Transverse colon (tissue), 4 donors: ENCODE measurements at regions not wholly inside any gene's neighbourhood (a gene's known extent, or its start where the extent isn't known, plus 50 kb on each side); places are given as distances from the start of the nearest gene placed in this dataset.
"Not testable (repeated sequence)": the region's sequence is repeated elsewhere in the genome, so short reads cannot be mapped to it uniquely, and the experiment has no call there.

Experiments
- DNase-seq: peaks from one replicate; pipeline ENCODE4 v3.0.0-alpha.2; 2019
- H3K27ac ChIP-seq, 4 donors: fragments of 200-600 bp; sonication (generic); 2 replicates each; pipeline ENCODE4 v1.5.1; 2016 to 2018; ENCODE audit warnings: inconsistent platforms in 4 of 4
- H3K27me3 ChIP-seq: fragments of 200-600 bp; sonication (generic); 2 replicates; pipeline ENCODE4 v1.5.1; 2017; ENCODE audit warnings: inconsistent platforms
- H3K36me3 ChIP-seq, 4 donors: fragments of 200-600 bp; sonication (generic); 2 replicates each; pipeline ENCODE4 v1.5.1; 2017 to 2019; ENCODE audit warnings: inconsistent platforms in 4 of 4
- H3K4me1 ChIP-seq, 4 donors: fragments of 200-600 bp; sonication (generic); 2 replicates each; pipeline ENCODE4 v1.5.1; 2017 to 2020; ENCODE audit warnings: inconsistent platforms in 4 of 4
- H3K4me3 ChIP-seq, 4 donors: fragments of 200-600 bp; sonication (generic); 1 replicate in 1 of 4; 2 replicates in 3 of 4; pipeline versions ENCODE4 v1.5.1 to v1.6.1; 2017 to 2019; ENCODE audit warnings: inconsistent platforms in 4 of 4
- H3K9me3 ChIP-seq, 2 donors: fragments of 200-600 bp; sonication (generic); 2 replicates each; pipeline ENCODE4 v1.5.1; 2017 to 2019; ENCODE audit warnings: inconsistent platforms in 2 of 2
- EP300 ChIP-seq: sonication (generic); formaldehyde crosslinking; IDR thresholded peaks from one replicate; pipeline ENCODE4 v1.6.1; 2017; ENCODE audit warnings: antibody characterized with exemption, low read depth
- POLR2A ChIP-seq: fragments of 450-650 bp; IDR thresholded peaks from one replicate; pipeline ENCODE4 v1.6.1; 2016; ENCODE audit warnings: antibody characterized with exemption, mild to moderate bottlenecking, moderate library complexity
- POLR2AphosphoS5 ChIP-seq, 3 donors: sonication (generic); formaldehyde crosslinking; IDR thresholded peaks; one replicate each; pipeline ENCODE4 v1.6.1; 2016; ENCODE audit warnings: antibody characterized with exemption in 3 of 3
- WGBS, 2 donors: methylation state at CpG; one replicate each; pipeline ENCODE4 v1.1.5; 2018; ENCODE audit warnings: low coverage in 1 of 2; 5-methylcytosine and 5-hydroxymethylcytosine counted together
- in situ Hi-C, 4 donors: fragments of 200-750 bp; cut with MboI; loops; one replicate each; pipeline versions ENCODE4 v1.15.0 to v1.15.1; 2017; ENCODE audit warnings: low sequenced_read_pairs in 3 of 4, low pct_ligation_motif_present in 1 of 4, low pct_unique_long_range_greater_than_20kb in 1 of 4
- intact Hi-C: fragments of 100-400 bp; cut with DNase I; formaldehyde crosslinking; loops from one replicate; pipeline ENCODE4 v1.15.1; 2023; ENCODE audit warnings: low total_unique reads
- TF ChIP-seq, protein P1 (sequence below), 5 experiments: fragments of 200-600 bp in 3 of 5; fragments of 450-650 bp in 2 of 5; sonication (generic) in 3 of 5; IDR thresholded peaks; 1 replicate in 2 of 5; 2 replicates in 3 of 5; pipeline ENCODE4 v1.5.1; 2016 to 2017; ENCODE audit warnings: antibody characterized with exemption in 5 of 5, inconsistent platforms in 3 of 5, mild to moderate bottlenecking in 2 of 5, moderate library complexity in 1 of 5

DNA sequence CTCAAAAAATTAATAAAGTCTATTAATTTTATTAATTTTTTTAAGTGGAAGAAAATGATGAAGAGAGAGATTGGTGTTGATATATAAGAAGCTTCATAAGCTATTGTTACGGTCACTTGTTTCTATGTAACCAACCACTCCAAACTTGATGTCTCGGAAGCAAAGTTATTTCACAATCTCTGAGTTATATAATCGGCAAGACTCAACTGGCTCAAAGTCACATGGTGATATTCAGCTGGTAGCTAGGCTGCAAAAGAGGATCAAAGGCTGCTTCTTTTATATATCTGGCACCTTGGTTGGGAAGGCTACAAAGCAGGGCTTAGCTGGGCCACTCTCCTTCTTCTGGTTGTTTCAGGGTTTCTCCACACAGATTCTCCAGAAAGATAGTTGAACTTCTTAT lies 245.1 kb upstream of the ARHGAP42 start:
- H3K36me3 ChIP-seq: no peaks in the 10 kb centered on the region
- H3K27me3 ChIP-seq: no peaks in the 10 kb centered on the region
- H3K4me3 ChIP-seq: no peak overlapping the region
- intact Hi-C loops (no loop called here), in situ Hi-C loops (no loop called here)
- no peak overlapping the region for H3K27ac ChIP-seq
- TF ChIP-seq POLR2A (no peak), POLR2AphosphoS5 (IDR thresholded peaks at IDR 0.05) (no peak), EP300 (no peak)
- TF ChIP-seq, protein P1, sequence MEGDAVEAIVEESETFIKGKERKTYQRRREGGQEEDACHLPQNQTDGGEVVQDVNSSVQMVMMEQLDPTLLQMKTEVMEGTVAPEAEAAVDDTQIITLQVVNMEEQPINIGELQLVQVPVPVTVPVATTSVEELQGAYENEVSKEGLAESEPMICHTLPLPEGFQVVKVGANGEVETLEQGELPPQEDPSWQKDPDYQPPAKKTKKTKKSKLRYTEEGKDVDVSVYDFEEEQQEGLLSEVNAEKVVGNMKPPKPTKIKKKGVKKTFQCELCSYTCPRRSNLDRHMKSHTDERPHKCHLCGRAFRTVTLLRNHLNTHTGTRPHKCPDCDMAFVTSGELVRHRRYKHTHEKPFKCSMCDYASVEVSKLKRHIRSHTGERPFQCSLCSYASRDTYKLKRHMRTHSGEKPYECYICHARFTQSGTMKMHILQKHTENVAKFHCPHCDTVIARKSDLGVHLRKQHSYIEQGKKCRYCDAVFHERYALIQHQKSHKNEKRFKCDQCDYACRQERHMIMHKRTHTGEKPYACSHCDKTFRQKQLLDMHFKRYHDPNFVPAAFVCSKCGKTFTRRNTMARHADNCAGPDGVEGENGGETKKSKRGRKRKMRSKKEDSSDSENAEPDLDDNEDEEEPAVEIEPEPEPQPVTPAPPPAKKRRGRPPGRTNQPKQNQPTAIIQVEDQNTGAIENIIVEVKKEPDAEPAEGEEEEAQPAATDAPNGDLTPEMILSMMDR (IDR thresholded peaks at IDR 0.05): no peak
- H3K4me1 ChIP-seq: no peaks in the 10 kb centered on the region
- DNase-seq: no peak
- 95 to 100% methylated on average over 3 of the region's 3 CpGs for WGBS, 2 donors
- H3K9me3 ChIP-seq: no peaks in the 10 kb centered on the region

DNA sequence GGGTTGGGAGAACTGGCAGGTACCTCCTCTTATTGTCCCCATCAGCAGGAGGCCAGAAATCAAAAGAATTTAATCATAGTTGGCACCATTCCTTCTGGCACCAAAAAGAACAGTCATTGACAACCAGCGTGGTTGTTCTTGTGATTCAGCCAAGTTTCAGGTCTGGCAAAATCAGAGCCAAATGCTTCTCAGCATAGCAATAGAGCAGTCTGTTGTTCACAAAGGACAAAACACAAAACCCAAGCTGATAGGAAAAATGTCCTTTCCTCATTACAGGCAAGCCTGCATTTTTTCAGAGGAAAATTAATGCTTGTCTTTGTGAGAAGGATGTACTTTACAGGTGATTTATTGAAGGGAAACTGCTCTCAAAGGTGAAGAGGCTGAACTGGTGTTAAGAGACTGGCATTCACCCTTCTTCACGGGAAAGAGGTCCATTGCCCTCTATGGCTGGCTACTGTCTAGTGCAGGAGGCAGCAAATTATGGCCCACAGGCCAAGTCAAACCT lies 241.8 kb upstream of the ARHGAP42 start:
- no peak for DNase-seq
- H3K4me3 ChIP-seq: no peak overlapping the region
- no peaks in the 10 kb centered on the region for H3K36me3 ChIP-seq
- in situ Hi-C loops: no loop called here
- intact Hi-C loops: no loop called here
- no peaks in the 10 kb centered on the region for H3K9me3 ChIP-seq
- WGBS, 2 donors: 13 to 16% methylated on average over 2 of the region's 2 CpGs
- H3K4me1 ChIP-seq: no peaks in the 10 kb centered on the region
- TF ChIP-seq, protein P1 (IDR thresholded peaks at IDR 0.05): no peak
- no peak for TF ChIP-seq POLR2AphosphoS5 (IDR thresholded peaks at IDR 0.05)
- TF ChIP-seq POLR2A: no peak
- TF ChIP-seq EP300: no peak
- no peaks in the 10 kb centered on the region for H3K27me3 ChIP-seq
- no peak overlapping the region for H3K27ac ChIP-seq

DNA sequence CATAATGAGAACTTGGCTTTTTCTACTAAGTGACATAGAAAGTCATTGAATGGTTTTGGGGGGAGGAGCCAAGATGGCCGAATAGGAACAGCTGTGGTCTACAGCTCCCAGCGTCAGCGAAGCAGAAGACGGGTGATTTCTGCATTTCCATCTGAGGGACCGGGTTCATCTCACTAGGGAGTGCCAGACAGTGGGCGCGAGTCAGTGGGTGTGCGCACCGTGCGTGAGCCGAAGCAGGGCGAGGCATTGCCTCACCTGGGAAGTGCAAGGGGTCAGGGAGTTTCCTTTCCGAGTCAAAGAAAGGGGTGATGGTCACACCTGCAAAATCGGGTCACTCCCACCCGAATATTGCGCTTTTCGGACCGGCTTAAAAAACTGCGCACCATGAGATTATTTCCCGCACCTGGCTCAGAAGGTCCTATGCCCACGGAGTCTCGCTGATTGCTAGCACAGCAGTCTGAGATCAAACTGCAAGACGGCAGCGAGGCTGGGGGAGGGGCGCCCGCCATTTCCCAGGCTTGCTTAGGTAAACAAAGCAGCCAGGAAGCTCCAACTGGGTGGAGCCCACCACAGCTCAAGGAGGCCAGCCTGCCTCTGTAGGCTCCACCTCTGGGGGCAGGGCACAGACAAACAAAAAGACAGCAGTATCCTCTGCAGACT lies 235.2 kb upstream of the ARHGAP42 start:
- intact Hi-C loops, H3K36me3 ChIP-seq, H3K27ac ChIP-seq, H3K4me3 ChIP-seq, in situ Hi-C loops, H3K9me3 ChIP-seq, DNase-seq, H3K4me1 ChIP-seq, H3K27me3 ChIP-seq: not testable (repeated sequence)
- WGBS, 2 donors: 90 to 95% methylated on average over 6 to 26 of the region's 26 CpGs

DNA sequence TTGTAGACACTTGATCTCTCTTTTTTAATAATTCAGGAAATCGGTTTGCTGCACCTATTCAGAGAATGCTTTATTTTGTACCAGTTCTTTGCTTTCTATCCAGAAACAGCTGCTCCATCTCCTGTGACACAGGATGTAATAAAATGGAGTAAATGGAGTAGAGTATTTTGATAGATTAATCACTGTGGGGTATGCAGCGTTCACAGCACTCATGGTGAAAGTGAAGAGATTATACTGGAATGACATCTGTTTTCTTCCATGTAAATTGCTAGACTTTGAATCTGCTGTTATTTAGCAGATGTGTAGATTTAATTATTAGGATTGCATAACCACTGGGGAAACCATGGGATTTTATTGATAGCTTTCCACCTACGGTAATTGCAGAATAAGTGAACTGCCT lies 227.3 kb upstream of the ARHGAP42 start:
- 59 to 74% methylated on average over 3 of the region's 3 CpGs for WGBS, 2 donors
- no peak for DNase-seq
- H3K4me3 ChIP-seq: no peak overlapping the region
- H3K36me3 ChIP-seq: no peaks in the 10 kb centered on the region
- in situ Hi-C loops: no loop called here
- no peaks in the 10 kb centered on the region for H3K9me3 ChIP-seq
- intact Hi-C loops: no loop called here
- H3K27ac ChIP-seq: no peak overlapping the region
- no peaks in the 10 kb centered on the region for H3K4me1 ChIP-seq
- no peaks in the 10 kb centered on the region for H3K27me3 ChIP-seq
- TF ChIP-seq, protein P1 (IDR thresholded peaks at IDR 0.05): no peak
- no peak for TF ChIP-seq POLR2AphosphoS5 (IDR thresholded peaks at IDR 0.05)
- TF ChIP-seq POLR2A: no peak
- TF ChIP-seq EP300: no peak

DNA sequence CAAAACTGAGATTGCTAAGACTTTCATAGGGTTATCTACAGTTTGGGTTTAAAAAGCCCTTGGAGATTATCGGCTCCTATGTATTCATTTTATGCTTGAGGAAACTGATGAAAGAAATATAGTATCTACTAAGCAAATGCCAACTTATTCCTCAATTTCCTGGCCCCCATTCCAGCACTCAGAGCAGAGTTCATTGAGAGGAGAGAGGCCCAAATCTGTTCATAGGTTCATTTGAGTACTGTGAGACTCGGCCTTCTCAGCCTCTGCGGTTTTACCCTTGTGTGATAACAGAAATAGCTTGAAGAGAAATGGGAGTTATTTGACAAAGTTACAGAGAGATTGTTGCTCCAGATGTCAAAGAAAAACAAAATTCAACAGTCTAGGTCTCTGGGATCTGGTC lies 226.7 kb upstream of the ARHGAP42 start:
- Histone ChIP-seq H3K27me3 (no peaks in the 10 kb centered on the region), H3K9me3 (no peaks in the 10 kb centered on the region), H3K27ac (no peak overlapping the region), H3K4me3 (no peak overlapping the region), H3K4me1 (no peaks in the 10 kb centered on the region), H3K36me3 (no peaks in the 10 kb centered on the region)
- no peak for TF ChIP-seq POLR2AphosphoS5 (IDR thresholded peaks at IDR 0.05)
- TF ChIP-seq, protein P1 (IDR thresholded peaks at IDR 0.05): no peak
- no peak for TF ChIP-seq POLR2A
- no peak for TF ChIP-seq EP300
- intact Hi-C loops (no loop called here), in situ Hi-C loops (no loop called here)
- DNase-seq: no peak
- WGBS, 2 donors: 89 to 100% methylated on average over 1 to 3 of the region's 3 CpGs
